Neural crest cell (in vitro differentiated cells): ENCODE measurements at regions not wholly inside any gene's neighbourhood (a gene's known extent, or its start where the extent isn't known, plus 50 kb on each side); places are given as distances from the start of the nearest gene placed in this dataset.

ENCODE experiments used
- DNase-seq: peaks from one replicate; pipeline ENCODE4 v3.0.0; 2021; ENCODE audit warnings: low read depth, mixed read lengths, low spot score
- H3K27ac Mint-ChIP-seq: one replicate; pipeline ENCODE4 v1.8.0; 2021; ENCODE audit warnings: mild to moderate bottlenecking, mixed read lengths; ENCODE audit not compliant: unreplicated experiment
- H3K27me3 Mint-ChIP-seq: 2 replicates; pipeline ENCODE4 v1.8.0; 2021; ENCODE audit warnings: low read depth, mild to moderate bottlenecking, mixed read lengths
- H3K36me3 Mint-ChIP-seq: 2 replicates; pipeline ENCODE4 v1.8.0; 2021; ENCODE audit warnings: low read depth, mild to moderate bottlenecking, mixed read lengths
- H3K4me1 Mint-ChIP-seq: 2 replicates; pipeline ENCODE4 v1.8.0; 2021; ENCODE audit warnings: mixed read lengths
- H3K4me3 Mint-ChIP-seq: one replicate; pipeline ENCODE4 v1.8.0; 2021; ENCODE audit warnings: mild to moderate bottlenecking, mixed read lengths
- H3K9me3 Mint-ChIP-seq: 2 replicates; pipeline ENCODE4 v1.8.0; 2021; ENCODE audit warnings: mixed read lengths
- TF ChIP-seq, protein P1 (sequence below): fragments of 200-600 bp; sonication (generic); conservative IDR thresholded peaks from 2 replicates; pipeline ENCODE4 v1.5.0; 2021; ENCODE audit warnings: antibody characterized with exemption, mild to moderate bottlenecking

DNA sequence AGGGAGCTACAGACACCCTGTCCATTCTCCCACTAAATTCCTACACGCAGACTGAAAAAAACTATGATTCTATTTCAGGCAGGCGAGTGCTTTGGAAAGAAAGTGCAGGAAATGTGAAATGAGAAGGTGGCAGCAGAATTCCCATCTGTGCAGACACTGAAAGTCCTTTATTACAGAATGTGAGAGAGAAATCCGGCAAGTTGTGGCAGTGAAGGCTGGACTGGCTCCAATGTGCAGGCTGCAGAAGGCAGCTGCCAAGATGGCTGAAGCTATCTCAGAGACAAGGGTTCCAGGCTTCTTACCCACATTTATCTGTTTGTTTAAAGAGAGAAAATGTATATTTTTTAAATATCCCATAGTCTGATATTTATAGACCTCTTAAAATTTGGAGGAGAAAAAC is 161.8 kb upstream of the VLDLR start:
- no peak for DNase-seq
- H3K4me3 Mint-ChIP-seq: no peak overlapping the region
- no peak overlapping the region for H3K27ac Mint-ChIP-seq
- no peaks in the 10 kb centered on the region for H3K27me3 Mint-ChIP-seq
- no peaks in the 10 kb centered on the region for H3K4me1 Mint-ChIP-seq
- peaks cover 18% of the 10 kb centered on the region for H3K9me3 Mint-ChIP-seq
- TF ChIP-seq, protein P1, sequence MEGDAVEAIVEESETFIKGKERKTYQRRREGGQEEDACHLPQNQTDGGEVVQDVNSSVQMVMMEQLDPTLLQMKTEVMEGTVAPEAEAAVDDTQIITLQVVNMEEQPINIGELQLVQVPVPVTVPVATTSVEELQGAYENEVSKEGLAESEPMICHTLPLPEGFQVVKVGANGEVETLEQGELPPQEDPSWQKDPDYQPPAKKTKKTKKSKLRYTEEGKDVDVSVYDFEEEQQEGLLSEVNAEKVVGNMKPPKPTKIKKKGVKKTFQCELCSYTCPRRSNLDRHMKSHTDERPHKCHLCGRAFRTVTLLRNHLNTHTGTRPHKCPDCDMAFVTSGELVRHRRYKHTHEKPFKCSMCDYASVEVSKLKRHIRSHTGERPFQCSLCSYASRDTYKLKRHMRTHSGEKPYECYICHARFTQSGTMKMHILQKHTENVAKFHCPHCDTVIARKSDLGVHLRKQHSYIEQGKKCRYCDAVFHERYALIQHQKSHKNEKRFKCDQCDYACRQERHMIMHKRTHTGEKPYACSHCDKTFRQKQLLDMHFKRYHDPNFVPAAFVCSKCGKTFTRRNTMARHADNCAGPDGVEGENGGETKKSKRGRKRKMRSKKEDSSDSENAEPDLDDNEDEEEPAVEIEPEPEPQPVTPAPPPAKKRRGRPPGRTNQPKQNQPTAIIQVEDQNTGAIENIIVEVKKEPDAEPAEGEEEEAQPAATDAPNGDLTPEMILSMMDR: no peak
- peaks cover 12% of the 10 kb centered on the region for H3K36me3 Mint-ChIP-seq

DNA sequence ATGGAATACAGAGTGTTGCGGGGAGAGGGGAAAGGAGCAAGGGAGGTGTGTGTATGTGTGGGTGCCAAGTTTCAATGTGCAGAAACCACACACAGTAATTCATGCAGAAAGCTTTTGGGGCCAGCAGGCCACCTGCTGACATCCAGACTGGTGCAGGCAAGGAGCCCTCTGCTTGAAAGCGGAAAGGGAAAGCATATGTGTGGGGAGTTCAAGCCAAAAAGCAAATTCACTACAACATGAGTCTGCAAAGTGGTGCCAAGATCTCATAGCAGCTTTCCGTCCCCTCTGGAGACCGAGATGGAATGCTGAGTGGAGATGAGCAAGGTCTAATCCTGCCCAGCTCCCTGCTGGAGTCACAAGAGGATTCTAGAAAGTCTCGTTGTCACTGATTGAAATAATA is 159.7 kb upstream of the VLDLR start:
- Mint-ChIP-seq H3K27ac (no peak overlapping the region), H3K4me3 (no peak overlapping the region)
- no peak for DNase-seq

GRCh38 chr9:2464624-2465023 is 157.0 kb upstream of the VLDLR start:
- Mint-ChIP-seq H3K27me3 (no peaks in the 10 kb centered on the region), H3K4me3 (no peak overlapping the region), H3K9me3 (peaks cover 18% of the 10 kb centered on the region), H3K27ac (no peak overlapping the region), H3K4me1 (peaks cover 2% of the 10 kb centered on the region), H3K36me3 (peaks cover 12% of the 10 kb centered on the region)
- TF ChIP-seq, protein P1: no peak
- DNase-seq: no peak

More for the DNA sequence above, 159.7 kb upstream of the VLDLR start:
- Mint-ChIP-seq H3K9me3 (peaks cover 18% of the 10 kb centered on the region), H3K36me3 (peaks cover 12% of the 10 kb centered on the region), H3K27me3 (no peaks in the 10 kb centered on the region), H3K4me1 (no peaks in the 10 kb centered on the region)
- TF ChIP-seq, protein P1: no peak

GRCh38 chr9:2465516-2465915 is 156.1 kb upstream of the VLDLR start:
- Mint-ChIP-seq H3K4me1 (peaks cover 7% of the 10 kb centered on the region), H3K36me3 (peaks cover 12% of the 10 kb centered on the region), H3K27me3 (no peaks in the 10 kb centered on the region), H3K4me3 (no peak overlapping the region), H3K9me3 (peaks cover 18% of the 10 kb centered on the region), H3K27ac (no peak overlapping the region)
- DNase-seq: no peak
- TF ChIP-seq, protein P1: no peak

DNA sequence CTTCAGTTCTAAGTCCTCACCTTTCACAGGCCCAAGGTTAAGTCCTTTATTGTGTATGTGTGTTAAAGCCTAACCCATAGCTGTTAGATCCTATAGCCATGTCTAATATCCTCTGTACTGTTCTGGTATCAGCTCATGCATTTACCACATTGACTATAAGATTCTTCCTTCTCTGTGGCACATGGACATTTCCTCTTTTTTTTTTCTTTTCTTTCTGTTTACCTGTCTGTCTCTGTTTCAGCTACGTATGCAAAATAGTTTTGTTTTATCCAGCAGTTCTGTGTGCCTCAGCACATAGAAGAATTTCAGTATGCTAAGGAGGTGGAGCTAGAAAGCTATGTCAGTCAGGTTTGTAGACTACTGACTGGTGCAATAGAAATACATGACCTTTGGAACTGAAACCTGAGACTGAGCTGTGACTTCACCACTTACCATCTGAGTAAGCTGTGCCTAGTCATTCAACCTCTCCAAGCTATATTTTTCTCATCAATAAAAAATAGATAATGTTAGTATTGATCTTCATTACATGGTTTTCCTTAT is 155.6 kb upstream of the VLDLR start:
- no peak overlapping the region for H3K27ac Mint-ChIP-seq
- peaks cover 12% of the 10 kb centered on the region for H3K36me3 Mint-ChIP-seq
- no peak overlapping the region for H3K4me3 Mint-ChIP-seq
- H3K9me3 Mint-ChIP-seq: peaks cover 18% of the 10 kb centered on the region
- TF ChIP-seq, protein P1: no peak
- no peaks in the 10 kb centered on the region for H3K27me3 Mint-ChIP-seq
- peaks cover 7% of the 10 kb centered on the region for H3K4me1 Mint-ChIP-seq
- DNase-seq: no peak

- H3K27ac Mint-ChIP-seq: no peak overlapping the region
- TF ChIP-seq, protein P1: no peak
- no peaks in the 10 kb centered on the region for H3K27me3 Mint-ChIP-seq
- H3K4me3 Mint-ChIP-seq: no peak overlapping the region
- H3K9me3 Mint-ChIP-seq: peaks cover 13% of the 10 kb centered on the region
- H3K4me1 Mint-ChIP-seq: peaks cover 7% of the 10 kb centered on the region
- H3K36me3 Mint-ChIP-seq: peaks cover 6% of the 10 kb centered on the region
- DNase-seq: no peak
These were observed 154.9 kb upstream of the VLDLR start for GRCh38 chr9:2466703-2467102.
